Tibial nerve (tissue), 4 donors: ENCODE measurements at regions not wholly inside any gene's neighbourhood (a gene's known extent, or its start where the extent isn't known, plus 50 kb on each side); places are given as distances from the start of the nearest gene placed in this dataset.

ENCODE experiments used
- EP300 ChIP-seq, 2 donors: sonication (generic); formaldehyde crosslinking; IDR thresholded peaks; one replicate each; pipeline ENCODE4 v1.6.1; 2017; ENCODE audit warnings: antibody characterized with exemption in 2 of 2, mild to moderate bottlenecking in 1 of 2
- POLR2A ChIP-seq, 2 donors: fragments of 450-650 bp; IDR thresholded peaks; one replicate each; pipeline ENCODE4 v1.6.1; 2017; ENCODE audit warnings: antibody characterized with exemption in 2 of 2, mild to moderate bottlenecking in 2 of 2, moderate library complexity in 2 of 2
- TF ChIP-seq, protein P1 (sequence below), 5 experiments: fragments of 200-600 bp in 3 of 5; fragments of 450-650 bp in 2 of 5; sonication (generic) in 3 of 5; IDR thresholded peaks; one replicate each; pipeline ENCODE4 v1.5.1; 2016 to 2019; ENCODE audit warnings: antibody characterized with exemption in 5 of 5, mild to moderate bottlenecking in 3 of 5, moderate library complexity in 2 of 5

DNA sequence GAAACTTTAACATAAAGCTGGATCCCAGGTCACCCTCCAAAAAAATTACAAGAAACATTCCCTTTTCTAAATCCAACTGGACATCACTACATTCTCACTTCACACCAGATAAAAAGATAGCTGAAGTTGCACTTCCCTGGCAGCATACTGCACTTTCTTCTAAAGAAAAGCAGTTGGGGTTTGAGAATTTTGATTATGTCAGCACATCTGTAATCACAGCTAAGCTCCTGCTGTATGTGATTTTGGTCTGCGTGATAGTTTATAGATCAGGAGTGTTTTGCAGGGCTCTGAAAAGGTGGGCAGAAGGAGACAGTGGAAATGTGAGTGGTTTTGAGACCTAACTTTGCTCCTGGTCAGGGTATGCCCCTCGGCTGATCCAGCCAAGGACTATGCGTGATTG, 199.1 kb upstream of the AKR1E2 start:
- TF ChIP-seq POLR2A (IDR thresholded peaks at IDR 0.05) (no peak), EP300 (IDR thresholded peaks at IDR 0.05) (no peak)
- TF ChIP-seq, protein P1, sequence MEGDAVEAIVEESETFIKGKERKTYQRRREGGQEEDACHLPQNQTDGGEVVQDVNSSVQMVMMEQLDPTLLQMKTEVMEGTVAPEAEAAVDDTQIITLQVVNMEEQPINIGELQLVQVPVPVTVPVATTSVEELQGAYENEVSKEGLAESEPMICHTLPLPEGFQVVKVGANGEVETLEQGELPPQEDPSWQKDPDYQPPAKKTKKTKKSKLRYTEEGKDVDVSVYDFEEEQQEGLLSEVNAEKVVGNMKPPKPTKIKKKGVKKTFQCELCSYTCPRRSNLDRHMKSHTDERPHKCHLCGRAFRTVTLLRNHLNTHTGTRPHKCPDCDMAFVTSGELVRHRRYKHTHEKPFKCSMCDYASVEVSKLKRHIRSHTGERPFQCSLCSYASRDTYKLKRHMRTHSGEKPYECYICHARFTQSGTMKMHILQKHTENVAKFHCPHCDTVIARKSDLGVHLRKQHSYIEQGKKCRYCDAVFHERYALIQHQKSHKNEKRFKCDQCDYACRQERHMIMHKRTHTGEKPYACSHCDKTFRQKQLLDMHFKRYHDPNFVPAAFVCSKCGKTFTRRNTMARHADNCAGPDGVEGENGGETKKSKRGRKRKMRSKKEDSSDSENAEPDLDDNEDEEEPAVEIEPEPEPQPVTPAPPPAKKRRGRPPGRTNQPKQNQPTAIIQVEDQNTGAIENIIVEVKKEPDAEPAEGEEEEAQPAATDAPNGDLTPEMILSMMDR (IDR thresholded peaks at IDR 0.05) = no peak
